Spleen (tissue), 7 donors: ENCODE measurements at regions not wholly inside any gene's neighbourhood (a gene's known extent, or its start where the extent isn't known, plus 50 kb on each side); places are given as distances from the start of the nearest gene placed in this dataset.

Experiments used
- CTCF ChIP-seq, 11 experiments: fragments of 200-600 bp in 7 of 11; fragments of 450-650 bp in 4 of 11; sonication (generic) in 4 of 11; IDR thresholded peaks in 8 of 11; conservative IDR thresholded peaks in 3 of 11; 1 replicate in 7 of 11; 2 replicates in 4 of 11; pipeline versions ENCODE4 v1.4.0 to v1.8.0; 2016 to 2021; ENCODE audit warnings: antibody characterized with exemption in 11 of 11, inconsistent platforms in 4 of 11, mild to moderate bottlenecking in 1 of 11
- POLR2A ChIP-seq, 3 donors: fragments of 450-650 bp; IDR thresholded peaks; one replicate each; pipeline ENCODE4 v1.5.1; 2017; ENCODE audit warnings: antibody characterized with exemption in 3 of 3, mild to moderate bottlenecking in 1 of 3
- donor health status: DM: no; HTN: no; CAD: no; lungs with moderate emphysema.
- donor health status: DM: no; HTN: no; CAD: no.
- donor health status: DM: no; HTN: no; CAD: no.

- TF ChIP-seq CTCF (IDR thresholded peaks at IDR 0.05 in 8 of 11, conservative IDR thresholded peaks at IDR 0.05 in 3 of 11) (no peak), POLR2A (IDR thresholded peaks at IDR 0.05) (no peak)
Observed at GRCh38 chr13:22893204-22893603, 287.6 kb upstream of the SGCG start.
